Type B pancreatic cell (in vitro differentiated cells): ENCODE measurements at regions not wholly inside any gene's neighbourhood (a gene's known extent, or its start where the extent isn't known, plus 50 kb on each side); places are given as distances from the start of the nearest gene placed in this dataset.

ENCODE experiments used
- DNase-seq: peaks from one replicate; pipeline ENCODE4 v3.0.0; 2021; ENCODE audit warnings: mixed read lengths; ENCODE audit not compliant: unreplicated experiment; ENCODE audit errors: extremely low spot score
- H3K27ac Mint-ChIP-seq: 2 replicates; pipeline ENCODE4 v1.8.0; 2021; ENCODE audit warnings: mild to moderate bottlenecking, mixed read lengths
- H3K27me3 Mint-ChIP-seq: 2 replicates; pipeline ENCODE4 v1.8.0; 2021; ENCODE audit warnings: mixed read lengths
- H3K36me3 Mint-ChIP-seq: 2 replicates; pipeline ENCODE4 v1.8.0; 2021; ENCODE audit warnings: mixed read lengths
- H3K4me1 Mint-ChIP-seq: one replicate; pipeline ENCODE4 v1.8.0; 2021; ENCODE audit warnings: mixed read lengths; ENCODE audit not compliant: unreplicated experiment
- H3K4me3 Mint-ChIP-seq: 2 replicates; pipeline ENCODE4 v1.8.0; 2021; ENCODE audit warnings: mild to moderate bottlenecking, mixed read lengths
- H3K9me3 Mint-ChIP-seq: 2 replicates; pipeline ENCODE4 v1.8.0; 2021; ENCODE audit warnings: mixed read lengths
- CTCF ChIP-seq: fragments of 200-600 bp; sonication (generic); conservative IDR thresholded peaks from 2 replicates; pipeline ENCODE4 v1.5.0; 2021; ENCODE audit warnings: antibody characterized with exemption, mild to moderate bottlenecking

- H3K4me3 Mint-ChIP-seq, result no peak overlapping the region
- no peaks in the 10 kb centered on the region for H3K9me3 Mint-ChIP-seq
- H3K27ac Mint-ChIP-seq, result no peak overlapping the region
- H3K36me3 Mint-ChIP-seq, result no peaks in the 10 kb centered on the region
- no peak for DNase-seq
- H3K4me1 Mint-ChIP-seq, result no peaks in the 10 kb centered on the region
- TF ChIP-seq CTCF, result no peak
- peaks cover 46% of the 10 kb centered on the region for H3K27me3 Mint-ChIP-seq
These were observed 946.0 kb downstream of the GALC start for GRCh38 chr14:87046960-87047359.

- peaks cover 55% of the 10 kb centered on the region for H3K27me3 Mint-ChIP-seq
- TF ChIP-seq CTCF, result no peak
- H3K9me3 Mint-ChIP-seq, result no peaks in the 10 kb centered on the region
- H3K36me3 Mint-ChIP-seq, result no peaks in the 10 kb centered on the region
- H3K4me3 Mint-ChIP-seq, result no peak overlapping the region
- H3K27ac Mint-ChIP-seq, result no peak overlapping the region
- no peak for DNase-seq
- no peaks in the 10 kb centered on the region for H3K4me1 Mint-ChIP-seq
These were observed 947.0 kb downstream of the GALC start for GRCh38 chr14:87045956-87046355.

GRCh38 chr14:87045246-87045645 lies 947.7 kb downstream of the GALC start:
- Mint-ChIP-seq H3K9me3 (no peaks in the 10 kb centered on the region), H3K36me3 (no peaks in the 10 kb centered on the region), H3K4me3 (no peak overlapping the region), H3K27me3 (peaks cover 59% of the 10 kb centered on the region), H3K27ac (no peak overlapping the region), H3K4me1 (no peaks in the 10 kb centered on the region)
- DNase-seq, result no peak
- no peak for TF ChIP-seq CTCF

- no peaks in the 10 kb centered on the region for H3K4me1 Mint-ChIP-seq
- TF ChIP-seq CTCF, result no peak
- DNase-seq, result no peak
- H3K4me3 Mint-ChIP-seq, result no peak overlapping the region
- no peak overlapping the region for H3K27ac Mint-ChIP-seq
- peaks cover 59% of the 10 kb centered on the region for H3K27me3 Mint-ChIP-seq
- H3K36me3 Mint-ChIP-seq, result no peaks in the 10 kb centered on the region
- H3K9me3 Mint-ChIP-seq, result peaks cover 4% of the 10 kb centered on the region
These were observed 948.2 kb downstream of the GALC start for GRCh38 chr14:87044807-87045206.

- Mint-ChIP-seq H3K4me3 (no peak overlapping the region), H3K36me3 (no peaks in the 10 kb centered on the region), H3K4me1 (no peaks in the 10 kb centered on the region), H3K9me3 (peaks cover 5% of the 10 kb centered on the region), H3K27me3 (peaks cover 49% of the 10 kb centered on the region), H3K27ac (no peak overlapping the region)
- TF ChIP-seq CTCF, result no peak
- DNase-seq, result no peak
These were observed 949.2 kb downstream of the GALC start for GRCh38 chr14:87043667-87044200.

GRCh38 chr14:87042354-87042753 lies 950.6 kb downstream of the GALC start:
- Mint-ChIP-seq H3K4me1 (no peaks in the 10 kb centered on the region), H3K27me3 (peaks cover 46% of the 10 kb centered on the region), H3K9me3 (peaks cover 5% of the 10 kb centered on the region), H3K27ac (no peak overlapping the region), H3K4me3 (no peak overlapping the region), H3K36me3 (no peaks in the 10 kb centered on the region)
- no peak for TF ChIP-seq CTCF
- DNase-seq, result no peak
